ENCODE measurements at regions not wholly inside any gene's neighbourhood (a gene's known extent, or its start where the extent isn't known, plus 50 kb on each side); places are given as distances from the start of the nearest gene placed in this dataset.

GRCh38 chr7:46963719-46964118, 618.2 kb downstream of the TNS3 start:
- TF ChIP-seq BHLHE40 (IDR thresholded peaks at IDR 0.05; ENCODE audit: borderline replicate concordance) (no peak), ARNT (IDR thresholded peaks at IDR 0.05) (no peak), ZNF384 (IDR thresholded peaks at IDR 0.05) (no peak), L3MBTL2 (conservative IDR thresholded peaks at IDR 0.05) (no peak), FOXA1 (IDR thresholded peaks at IDR 0.05) (no peak), CTBP1 (IDR thresholded peaks at IDR 0.05; ENCODE audit: borderline replicate concordance) (no peak), FOXM1 (IDR thresholded peaks at IDR 0.05; ENCODE audit: borderline replicate concordance) (no peak)

Measured in HEK293T (cell line).